HEK293T (cell line): ENCODE measurements at regions not wholly inside any gene's neighbourhood (a gene's known extent, or its start where the extent isn't known, plus 50 kb on each side); places are given as distances from the start of the nearest gene placed in this dataset.

Experiments used
- BHLHE40 ChIP-seq: fragments of 450-650 bp; IDR thresholded peaks from 2 replicates; pipeline ENCODE4 v1.6.1; 2016; ENCODE audit warnings: mild to moderate bottlenecking, moderate library complexity, borderline replicate concordance
- ELF4 ChIP-seq: fragments of 450-650 bp; IDR thresholded peaks from 2 replicates; pipeline ENCODE4 v1.6.1; 2017; ENCODE audit warnings: antibody characterized with exemption
- FOXA1 ChIP-seq: fragments of 450-650 bp; IDR thresholded peaks from 2 replicates; pipeline ENCODE4 v1.6.1; 2016; ENCODE audit warnings: mild to moderate bottlenecking
- FOXK2 ChIP-seq: fragments of 450-650 bp; IDR thresholded peaks from 2 replicates; pipeline ENCODE4 v1.6.1; 2016; ENCODE audit warnings: mild to moderate bottlenecking
- NFRKB ChIP-seq: fragments of 450-650 bp; IDR thresholded peaks from 2 replicates; pipeline ENCODE4 v1.6.1; 2016; ENCODE audit warnings: mild to moderate bottlenecking, moderate library complexity
- SP1 ChIP-seq: fragments of 450-650 bp; IDR thresholded peaks from 2 replicates; pipeline ENCODE4 v1.6.1; 2017
- SUZ12 ChIP-seq: fragments of 450-650 bp; IDR thresholded peaks from 2 replicates; pipeline ENCODE4 v1.6.1; 2016; ENCODE audit warnings: mild to moderate bottlenecking
- ZNF384 ChIP-seq: fragments of 450-650 bp; IDR thresholded peaks from 2 replicates; pipeline ENCODE4 v1.6.1; 2016
- TF ChIP-seq, protein P1 (sequence below): fragments of 450-650 bp; IDR thresholded peaks from 2 replicates; pipeline ENCODE4 v1.6.1; 2016

DNA sequence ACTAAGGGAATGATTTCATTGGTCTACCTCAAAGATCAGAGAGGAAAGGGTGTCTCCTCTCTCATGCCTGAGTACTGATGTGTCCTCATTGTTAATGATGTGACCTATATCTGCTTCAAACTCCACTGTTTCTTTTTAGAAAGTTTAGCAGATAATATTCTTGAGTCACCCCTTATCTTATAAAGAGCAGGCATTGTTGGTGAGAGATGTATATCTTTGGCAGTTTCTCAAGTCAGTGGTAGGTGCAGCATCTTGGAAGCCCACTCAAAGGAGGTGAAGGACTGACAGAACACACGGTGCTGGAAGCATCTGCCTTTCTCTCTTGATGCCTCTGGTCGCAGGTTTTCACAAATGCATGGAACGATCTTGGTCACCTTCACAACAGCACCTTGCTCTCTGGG is 71.2 kb downstream of the ZNF518B start:
- TF ChIP-seq FOXA1: no peak
- no peak for TF ChIP-seq SUZ12
- no peak for TF ChIP-seq FOXK2
- TF ChIP-seq ELF4: no peak
- TF ChIP-seq, protein P1, sequence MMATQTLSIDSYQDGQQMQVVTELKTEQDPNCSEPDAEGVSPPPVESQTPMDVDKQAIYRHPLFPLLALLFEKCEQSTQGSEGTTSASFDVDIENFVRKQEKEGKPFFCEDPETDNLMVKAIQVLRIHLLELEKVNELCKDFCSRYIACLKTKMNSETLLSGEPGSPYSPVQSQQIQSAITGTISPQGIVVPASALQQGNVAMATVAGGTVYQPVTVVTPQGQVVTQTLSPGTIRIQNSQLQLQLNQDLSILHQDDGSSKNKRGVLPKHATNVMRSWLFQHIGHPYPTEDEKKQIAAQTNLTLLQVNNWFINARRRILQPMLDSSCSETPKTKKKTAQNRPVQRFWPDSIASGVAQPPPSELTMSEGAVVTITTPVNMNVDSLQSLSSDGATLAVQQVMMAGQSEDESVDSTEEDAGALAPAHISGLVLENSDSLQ: no peak
- no peak for TF ChIP-seq ZNF384
- no peak for TF ChIP-seq NFRKB
- no peak for TF ChIP-seq SP1
- TF ChIP-seq BHLHE40: no peak
